ENCODE measurements at regions not wholly inside any gene's neighbourhood (a gene's known extent, or its start where the extent isn't known, plus 50 kb on each side); places are given as distances from the start of the nearest gene placed in this dataset.
"Not testable (repeated sequence)": the region's sequence is repeated elsewhere in the genome, so short reads cannot be mapped to it uniquely, and the experiment has no call there.

- DNase-seq (ENCODE audit: low read depth): no peak
Measured at GRCh38 chr9:7342229-7342628, 457.3 kb downstream of the DMAC1 start.

- DNase-seq (ENCODE audit: low read depth): no peak
Measured at GRCh38 chr9:7341571-7341970, 458.0 kb downstream of the DMAC1 start.

- no peak for DNase-seq (ENCODE audit: low read depth)
Measured at GRCh38 chr9:7340451-7340850, 459.1 kb downstream of the DMAC1 start.

GRCh38 chr9:7338586-7339281 is 460.8 kb downstream of the DMAC1 start:
- no peak for DNase-seq (ENCODE audit: low read depth)

GRCh38 chr9:7336356-7337065 is 463.1 kb downstream of the DMAC1 start:
- no peak for DNase-seq (ENCODE audit: low read depth)

- DNase-seq (ENCODE audit: low read depth): no peak
Measured at GRCh38 chr9:7333719-7334118, 465.9 kb downstream of the DMAC1 start.

GRCh38 chr9:7332780-7333179 is 466.8 kb downstream of the DMAC1 start:
- no peak for DNase-seq (ENCODE audit: low read depth)

GRCh38 chr9:7328453-7328852 is 471.1 kb downstream of the DMAC1 start:
- no peak for DNase-seq (ENCODE audit: low read depth)

GRCh38 chr9:7325995-7326394 is 473.6 kb downstream of the DMAC1 start:
- DNase-seq (ENCODE audit: low read depth): no peak

- DNase-seq (ENCODE audit: low read depth): no peak
Measured at GRCh38 chr9:7324152-7324598, 475.4 kb downstream of the DMAC1 start.

- DNase-seq (ENCODE audit: low read depth): no peak
Measured at GRCh38 chr9:7320841-7321240, 478.7 kb downstream of the DMAC1 start.

GRCh38 chr9:7320139-7320538 is 479.4 kb downstream of the DMAC1 start:
- DNase-seq (ENCODE audit: low read depth): no peak

- no peak for DNase-seq (ENCODE audit: low read depth)
Measured at GRCh38 chr9:7318920-7319319, 480.7 kb downstream of the DMAC1 start.

- DNase-seq (ENCODE audit: low read depth): no peak
Measured at GRCh38 chr9:7316967-7317366, 482.6 kb downstream of the DMAC1 start.

GRCh38 chr9:7316166-7316795 is 483.3 kb downstream of the DMAC1 start:
- DNase-seq (ENCODE audit: low read depth): no peak

- DNase-seq (ENCODE audit: low read depth): no peak
Measured at GRCh38 chr9:7315746-7316145, 483.8 kb downstream of the DMAC1 start.

GRCh38 chr9:7315116-7315515 is 484.5 kb downstream of the DMAC1 start:
- DNase-seq (ENCODE audit: low read depth): no peak

- DNase-seq (ENCODE audit: low read depth): no peak
Measured at GRCh38 chr9:7313389-7313788, 486.2 kb downstream of the DMAC1 start.

GRCh38 chr9:7309051-7309450 is 490.5 kb downstream of the DMAC1 start:
- DNase-seq (ENCODE audit: low read depth): not testable (repeated sequence)

- no peak for DNase-seq (ENCODE audit: low read depth)
Measured at GRCh38 chr9:7305677-7306076, 493.9 kb downstream of the DMAC1 start.

- no peak for DNase-seq (ENCODE audit: low read depth)
Measured at GRCh38 chr9:7304627-7304995, 495.0 kb downstream of the DMAC1 start.

GRCh38 chr9:7303907-7304626 is 495.5 kb downstream of the DMAC1 start:
- no peak for DNase-seq (ENCODE audit: low read depth)

- no peak for DNase-seq (ENCODE audit: low read depth)
Measured at GRCh38 chr9:7300484-7300883, 499.1 kb downstream of the DMAC1 start.
